ENCODE measurements at regions not wholly inside any gene's neighbourhood (a gene's known extent, or its start where the extent isn't known, plus 50 kb on each side); places are given as distances from the start of the nearest gene placed in this dataset.
A peak's percentile ranks its signal among the peaks of the same experiment; 100 is the strongest.

- TF ChIP-seq HNRNPH1 (optimal IDR thresholded peaks at IDR 0.05; ENCODE audit: low read depth, low read length), result no peak
- TF ChIP-seq RERE (CRISPR knock-in tag; IDR thresholded peaks at IDR 0.05; ENCODE audit: low read depth), result peak; percentile 97
- TF ChIP-seq PAXIP1 (CRISPR knock-in tag; conservative IDR thresholded peaks at IDR 0.05), result peak; percentile 80
- TF ChIP-seq SNAPC4 (CRISPR knock-in tag; IDR thresholded peaks at IDR 0.05), result no peak
- TF ChIP-seq HMG20A (CRISPR knock-in tag; IDR thresholded peaks at IDR 0.05; ENCODE audit: borderline replicate concordance), result peak; percentile 87
- no peak for TF ChIP-seq CREB3 (CRISPR knock-in tag; IDR thresholded peaks at IDR 0.05)
- TF ChIP-seq SAFB2 (CRISPR knock-in tag; IDR thresholded peaks at IDR 0.05; ENCODE audit: borderline replicate concordance, low read depth), result no peak
- TF ChIP-seq ZSCAN20 (CRISPR knock-in tag; IDR thresholded peaks at IDR 0.05; ENCODE audit: borderline replicate concordance), result no peak
- no peak for TF ChIP-seq NFE2 (CRISPR knock-in tag; IDR thresholded peaks at IDR 0.05)
- no peak for TF ChIP-seq NCOA5 (CRISPR knock-in tag; IDR thresholded peaks at IDR 0.05)
- no peak for TF ChIP-seq ATF6 (CRISPR knock-in tag; conservative IDR thresholded peaks at IDR 0.05)
- no peak for TF ChIP-seq GZF1 (CRISPR knock-in tag; IDR thresholded peaks at IDR 0.05)
Observed at GRCh38 chr5:143680672-143681259, 131.2 kb upstream of the HMHB1 start (continued).

Measured in HepG2 (cell line).